NCI-H2171 treated with DMSO at 0.1 percent for 48 hours (cell line): ENCODE measurements at regions not wholly inside any gene's neighbourhood (a gene's known extent, or its start where the extent isn't known, plus 50 kb on each side); places are given as distances from the start of the nearest gene placed in this dataset.
"Not testable (repeated sequence)": the region's sequence is repeated elsewhere in the genome, so short reads cannot be mapped to it uniquely, and the experiment has no call there.

Experiments used
- DNase-seq: peaks from one replicate; lab custom pipeline; 2025; lab: John Stamatoyannopoulos, UW

DNA sequence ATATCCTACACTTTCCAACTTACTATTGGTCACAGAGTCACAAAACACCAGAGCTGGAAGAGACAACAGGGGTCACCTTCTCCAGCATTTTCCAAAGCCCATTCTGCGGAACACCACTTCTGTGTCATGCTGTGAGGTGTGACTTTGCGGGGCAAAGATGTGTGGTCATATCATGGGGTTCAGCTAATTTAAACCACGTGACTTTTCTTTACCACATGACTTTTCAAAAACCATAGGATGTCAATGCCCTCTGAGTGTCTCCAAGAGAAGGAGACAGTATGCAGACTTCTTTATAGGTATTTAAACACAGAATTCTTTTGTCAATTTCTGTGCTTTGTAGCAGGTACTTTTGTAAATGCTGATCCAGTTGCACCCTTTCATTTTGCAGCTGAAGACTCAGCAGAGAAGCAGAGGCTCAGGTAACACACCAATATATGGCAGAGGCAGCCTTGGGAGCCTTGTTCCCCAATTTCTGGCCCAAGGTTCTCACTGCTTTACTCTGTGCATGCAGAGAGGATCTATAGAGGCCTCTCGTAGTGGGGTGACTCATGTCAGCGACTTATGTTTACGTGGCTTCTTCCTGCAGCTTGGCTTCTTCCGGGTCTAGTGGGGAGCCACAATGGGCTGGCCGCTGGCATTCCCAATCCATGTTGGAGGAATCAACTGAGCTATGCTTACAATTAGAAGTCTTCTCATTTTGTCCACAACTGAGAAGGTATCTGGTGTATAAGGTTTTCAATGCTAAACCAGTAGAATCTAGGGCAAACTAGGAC is 104.0 kb upstream of the RHOBTB1 start:
- no peak for DNase-seq

DNA sequence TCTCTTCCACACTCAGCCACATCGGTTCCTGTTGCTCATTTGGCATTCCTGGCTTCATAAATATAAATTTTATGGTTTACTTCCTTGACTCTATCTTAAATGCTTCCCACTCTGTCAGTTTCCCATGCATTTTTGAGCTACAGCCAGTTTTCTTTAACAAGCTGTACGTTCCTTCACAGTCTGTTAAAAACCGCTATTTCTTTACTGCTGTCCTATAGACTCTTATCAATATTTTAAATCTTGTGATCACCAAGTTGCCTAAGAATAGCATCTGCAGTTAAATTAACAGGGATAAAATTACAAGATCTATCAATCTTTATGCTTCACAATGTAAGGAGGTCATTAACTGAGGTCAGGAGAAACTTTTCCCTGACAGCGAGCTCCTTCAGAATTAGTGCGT is 103.1 kb upstream of the RHOBTB1 start:
- DNase-seq = no peak

DNA sequence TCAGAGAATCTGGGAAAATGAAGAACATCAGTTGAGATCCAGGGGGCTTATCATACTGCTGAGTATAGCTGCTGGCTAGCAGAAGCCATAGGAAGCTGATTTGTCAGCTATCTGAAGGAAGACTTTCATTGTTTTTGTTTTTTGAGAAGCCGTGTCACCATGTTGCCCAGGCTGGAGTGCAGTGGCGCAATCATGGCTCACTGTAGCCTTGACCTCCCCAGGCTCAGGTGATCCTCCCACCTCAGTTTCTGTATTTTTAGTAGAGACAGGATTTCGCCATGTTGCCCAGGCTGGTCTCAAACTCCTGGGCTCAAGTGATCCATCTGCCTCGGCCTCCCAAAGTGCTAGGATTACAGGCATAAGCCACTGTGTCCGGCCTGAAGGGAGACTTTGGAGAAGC is 101.5 kb upstream of the RHOBTB1 start:
- not testable (repeated sequence) for DNase-seq

DNA sequence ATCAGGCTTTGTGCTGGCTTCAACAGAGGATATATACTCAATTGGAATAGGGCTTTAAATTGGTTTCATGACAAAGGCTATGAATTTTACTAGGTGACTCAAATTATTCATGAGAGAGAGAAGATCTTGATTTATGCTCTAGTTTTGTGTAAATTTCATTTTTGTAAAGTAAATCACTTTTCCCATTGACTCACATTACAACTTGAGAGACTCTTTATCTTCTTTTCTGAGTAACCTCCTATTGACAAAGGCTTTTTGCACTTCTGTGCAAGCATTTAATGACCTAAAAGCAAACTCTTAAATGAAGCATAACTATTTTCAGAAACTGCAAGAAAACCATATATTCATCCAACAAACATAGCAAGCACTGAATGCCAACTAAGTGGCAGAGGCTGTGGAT is 98.5 kb upstream of the RHOBTB1 start:
- DNase-seq = no peak

DNA sequence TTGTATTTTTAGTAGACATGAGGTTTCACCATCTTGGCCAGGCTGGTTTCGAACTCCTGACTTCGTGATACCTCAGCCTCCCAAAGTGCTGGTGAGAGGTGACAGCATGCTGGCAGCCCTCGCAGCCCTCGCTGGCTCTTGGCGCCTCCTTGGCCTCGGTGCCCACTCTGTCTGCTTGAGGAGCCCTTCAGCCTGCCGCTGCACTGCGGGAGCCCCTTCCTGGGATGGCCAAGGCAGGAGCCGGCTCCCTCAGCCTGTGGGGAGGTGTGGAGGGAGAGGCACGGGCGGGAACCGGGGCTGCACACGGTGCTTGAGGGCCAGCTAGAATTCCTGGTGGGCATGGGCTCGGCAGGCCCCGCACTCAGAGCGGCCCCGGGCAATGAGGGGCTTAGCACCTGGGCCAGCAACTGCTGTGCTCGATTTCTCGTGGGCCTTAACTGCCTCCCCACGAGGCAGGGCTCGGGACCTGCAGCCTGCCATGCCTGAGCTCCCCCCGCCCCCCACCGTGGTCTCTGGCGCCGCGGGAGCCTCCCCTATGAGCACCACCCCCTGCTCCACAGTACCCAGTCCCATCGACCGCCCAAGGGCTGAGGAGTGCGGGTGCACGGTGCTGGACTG is 96.5 kb upstream of the RHOBTB1 start:
- DNase-seq = no peak

DNA sequence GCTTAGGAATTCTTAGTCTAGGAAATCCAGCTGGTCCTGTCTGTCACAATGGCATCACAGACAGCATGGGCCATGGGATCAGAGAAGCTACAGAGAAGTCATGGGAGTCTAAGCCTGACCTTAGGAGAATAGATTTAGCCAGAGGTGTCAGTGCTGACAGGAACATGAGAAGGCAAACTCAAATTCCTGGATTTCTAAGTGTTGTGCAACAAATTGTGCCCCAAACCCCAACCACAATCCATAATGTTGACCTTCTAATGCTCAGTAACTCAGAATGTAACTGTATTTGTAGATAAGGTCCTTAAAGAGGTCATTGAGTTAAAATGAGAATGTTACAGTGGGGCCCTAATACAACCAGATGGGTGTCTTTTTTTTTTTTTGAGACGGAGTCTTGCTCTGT is 95.9 kb upstream of the RHOBTB1 start:
- no peak for DNase-seq

DNA sequence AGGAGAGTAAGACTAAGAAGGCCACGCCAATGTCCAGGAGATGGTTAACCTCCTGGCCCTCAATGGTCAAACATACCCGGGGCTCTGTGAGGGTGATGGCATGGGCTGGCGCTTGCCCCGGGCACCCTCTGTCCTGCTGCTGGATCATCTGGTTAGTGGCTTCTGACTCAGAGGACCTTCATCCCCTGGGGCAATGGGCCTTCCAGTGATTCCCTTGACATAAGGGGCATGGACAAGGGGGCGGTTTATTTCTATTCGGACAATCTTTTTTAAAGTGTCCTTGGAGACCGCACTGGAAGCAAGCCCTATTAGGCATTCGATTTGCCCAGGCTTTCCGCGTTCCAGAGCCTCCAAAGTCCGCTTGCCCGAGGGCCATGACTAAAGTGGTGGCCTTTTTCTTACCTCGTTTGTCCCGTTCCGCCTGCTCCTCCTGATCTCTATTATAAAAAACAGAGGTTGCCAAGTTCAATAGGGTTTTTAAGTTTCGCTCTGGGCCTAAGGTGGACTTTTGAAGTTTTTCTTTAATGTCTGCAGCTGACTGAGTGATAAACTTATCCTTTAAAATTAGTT is 93.4 kb upstream of the RHOBTB1 start:
- not testable (repeated sequence) for DNase-seq

DNA sequence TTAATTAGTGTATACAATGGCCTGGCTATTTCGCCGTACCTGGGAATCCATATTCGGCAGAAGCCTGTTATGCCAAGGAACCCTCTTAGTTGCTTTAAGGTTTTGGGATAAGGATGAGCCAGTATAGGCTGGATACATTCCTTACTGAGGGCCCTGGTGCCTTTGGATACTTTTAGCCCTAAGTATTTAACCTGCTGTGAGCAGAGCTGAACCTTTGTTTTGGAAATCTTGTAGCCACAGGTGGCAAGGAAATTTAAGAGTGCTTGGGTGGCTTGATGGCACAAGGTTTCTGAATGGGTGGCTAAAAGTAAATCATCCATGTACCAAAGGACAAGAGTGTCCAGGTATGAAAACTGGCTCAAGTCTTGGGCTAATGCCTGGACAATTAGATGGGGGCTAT is 92.2 kb upstream of the RHOBTB1 start:
- not testable (repeated sequence) for DNase-seq

DNA sequence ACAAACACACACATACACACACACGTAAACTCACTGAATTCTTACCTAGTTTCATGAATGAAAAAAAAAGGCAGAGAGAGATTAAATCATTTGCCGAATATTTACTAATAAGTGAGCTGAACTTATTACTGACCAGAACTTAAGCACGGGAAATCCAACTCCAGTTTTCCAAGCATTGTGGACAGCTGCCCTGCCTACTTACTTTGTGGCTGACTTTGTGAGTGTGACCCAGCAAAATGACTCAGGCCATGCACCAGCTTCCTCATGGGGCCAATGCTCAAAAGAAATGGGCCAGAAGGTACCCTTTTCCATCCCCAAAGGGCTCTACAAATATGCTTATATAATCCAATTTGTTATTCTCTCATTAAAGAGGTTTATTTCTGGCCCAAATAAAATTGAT is 87.4 kb upstream of the RHOBTB1 start:
- no peak for DNase-seq

DNA sequence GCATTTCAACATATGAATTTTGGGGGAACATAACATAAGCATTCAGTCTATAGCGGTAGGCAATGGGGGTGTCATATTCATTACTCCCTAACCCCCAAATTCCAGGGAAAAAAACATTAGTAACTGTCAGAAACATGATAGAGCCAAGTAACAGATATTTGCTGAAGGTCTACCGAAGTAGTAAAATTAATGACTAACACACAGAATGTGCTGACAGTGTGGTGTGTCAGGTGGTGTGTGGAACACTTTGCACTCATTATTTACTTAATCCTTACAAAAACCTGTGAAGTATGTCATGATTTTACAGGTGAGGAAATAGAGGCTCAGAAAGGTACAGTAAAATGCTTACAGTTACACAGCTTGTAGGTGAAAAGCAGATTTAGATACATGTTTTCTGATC is 85.4 kb upstream of the RHOBTB1 start:
- no peak for DNase-seq

DNA sequence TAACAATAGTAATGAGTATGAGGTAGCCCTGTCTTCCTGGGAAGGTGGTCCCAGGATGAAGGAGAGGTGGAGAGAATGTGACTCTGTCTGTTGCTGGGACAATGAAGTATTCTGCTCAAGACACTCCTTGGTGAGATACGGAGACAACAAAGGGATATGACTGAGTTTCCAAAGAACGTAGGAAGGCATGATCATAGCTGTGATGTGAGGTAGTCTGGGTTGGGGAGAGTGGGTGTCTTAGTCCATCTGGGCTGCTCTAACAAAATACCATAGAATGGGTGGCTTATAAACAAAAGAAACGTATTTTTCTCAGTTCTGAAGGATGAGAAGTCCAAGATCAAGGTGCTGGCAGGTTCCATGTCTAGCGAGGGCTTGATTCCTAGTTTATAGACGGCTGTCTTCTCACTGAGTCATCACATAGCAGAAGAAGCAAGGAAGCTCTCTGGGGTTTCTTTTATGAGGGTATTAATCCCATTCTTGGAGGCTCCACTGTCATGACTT is 84.9 kb upstream of the RHOBTB1 start:
- no peak for DNase-seq

DNA sequence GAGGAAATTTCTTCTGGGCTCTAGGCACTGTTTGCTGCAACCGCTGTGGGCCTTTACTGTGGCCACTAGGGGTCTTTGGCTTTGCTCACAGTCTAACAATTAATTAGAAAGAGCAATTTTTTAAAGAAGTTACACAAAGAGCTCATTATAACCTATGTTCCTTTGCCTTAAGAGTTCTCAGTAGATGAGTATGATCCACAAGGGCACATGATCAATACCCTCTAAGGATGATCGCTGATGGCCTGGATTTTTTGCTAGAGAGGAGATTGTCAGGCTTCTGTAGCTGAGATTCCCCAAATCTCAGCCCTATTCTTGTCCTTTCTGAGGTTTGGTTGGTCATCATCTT is 80.8 kb upstream of the RHOBTB1 start:
- DNase-seq = no peak

DNA sequence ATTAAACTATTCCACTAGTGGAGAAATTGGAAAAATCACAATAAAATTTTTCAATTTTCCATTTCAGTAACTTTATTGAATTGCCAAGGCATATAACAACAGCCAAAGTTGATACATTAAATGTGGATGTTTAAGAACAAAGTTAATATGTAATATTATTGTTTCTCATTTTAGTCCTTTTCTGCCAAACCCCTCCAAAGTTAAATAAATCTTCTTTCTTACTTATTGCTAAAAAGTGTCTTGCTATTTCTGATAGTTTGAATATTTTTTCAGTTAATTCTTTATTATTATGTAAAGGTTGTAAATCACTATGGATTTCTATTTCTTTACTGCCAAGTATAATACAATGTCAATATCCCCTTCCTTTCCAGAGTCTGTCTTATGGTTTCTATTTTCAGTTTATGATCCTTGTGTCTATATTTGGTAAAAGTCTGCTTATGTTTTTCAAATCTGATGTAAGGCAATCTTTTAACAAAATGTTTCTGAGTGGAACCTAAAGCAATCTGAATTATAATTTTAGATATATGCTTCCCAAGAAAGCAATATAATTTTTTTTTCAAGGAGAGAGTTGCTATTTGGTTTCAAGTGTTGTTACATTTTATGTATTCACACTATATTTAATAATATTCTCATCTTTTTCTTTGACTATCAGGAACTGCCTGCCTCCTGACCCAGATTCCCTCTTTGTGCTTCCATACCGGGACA is 80.3 kb upstream of the RHOBTB1 start:
- no peak for DNase-seq

DNA sequence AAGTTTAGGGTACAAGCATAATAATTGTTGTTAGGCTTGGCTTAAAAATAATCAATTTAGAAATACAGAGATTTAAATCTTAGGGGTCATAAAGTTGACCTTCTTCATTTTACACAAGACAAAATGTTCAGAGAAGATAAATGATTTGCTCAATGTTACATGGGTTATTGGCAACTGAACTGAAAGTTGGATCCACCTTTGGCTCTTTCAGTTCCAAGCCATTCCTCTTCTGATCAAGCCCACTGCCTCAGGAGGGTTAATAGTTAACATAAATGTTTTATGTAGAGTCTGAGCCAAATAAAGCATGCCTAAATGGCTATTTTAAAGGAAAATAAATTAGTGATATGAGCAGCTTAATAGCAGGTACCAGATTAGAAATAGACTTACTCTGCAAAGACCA is 79.1 kb upstream of the RHOBTB1 start:
- DNase-seq = no peak

DNA sequence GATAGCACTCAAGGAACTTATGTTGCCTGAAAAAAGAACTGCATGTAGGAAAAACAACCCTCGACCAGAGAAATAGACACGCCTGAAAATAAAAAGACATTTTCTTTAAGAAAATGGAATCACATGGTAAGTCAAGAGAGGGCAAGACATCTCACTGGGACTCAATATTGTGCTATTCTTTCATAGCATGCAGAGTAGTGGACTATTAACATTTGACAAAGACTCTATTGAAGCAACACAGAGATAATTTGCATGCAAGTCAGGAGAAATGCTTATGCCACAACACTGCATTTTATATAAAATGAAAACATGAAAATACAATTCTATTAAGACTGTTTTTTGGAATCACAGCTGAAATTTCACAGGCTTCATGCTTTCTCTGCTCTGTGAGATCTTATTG is 77.9 kb upstream of the RHOBTB1 start:
- DNase-seq = no peak

DNA sequence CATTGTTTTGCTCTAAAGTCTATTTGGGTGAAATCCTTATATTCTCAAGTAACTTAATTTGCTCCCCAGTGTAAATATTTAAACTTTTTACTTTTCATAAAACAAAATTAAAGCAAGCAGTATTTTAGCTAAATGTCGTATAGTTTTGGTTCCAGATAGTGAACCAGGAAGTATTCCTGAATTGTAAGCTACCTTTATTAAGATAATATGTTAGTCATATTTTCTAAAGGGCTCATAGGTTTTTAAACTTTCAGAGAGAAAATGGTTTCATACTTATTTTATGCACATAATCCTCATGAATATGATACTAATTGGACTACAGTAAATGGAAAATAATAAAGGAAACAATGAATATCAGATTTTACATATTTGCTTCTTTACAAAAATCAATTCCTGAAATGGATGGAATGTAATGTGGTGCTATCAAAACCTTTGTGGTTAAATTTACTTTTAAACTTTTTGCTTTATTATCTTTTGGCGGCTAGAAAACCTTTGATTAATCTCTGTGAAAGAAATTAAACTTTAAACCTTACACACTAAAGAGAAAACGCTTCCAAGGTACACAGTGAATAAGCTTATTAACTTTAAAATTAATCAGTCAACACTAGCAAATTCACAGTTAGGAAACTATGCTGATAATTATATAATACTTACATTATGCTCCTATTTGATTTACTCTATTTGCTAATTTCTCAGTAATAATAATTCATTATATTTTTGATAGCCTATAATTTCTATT is 76.6 kb upstream of the RHOBTB1 start:
- no peak for DNase-seq

DNA sequence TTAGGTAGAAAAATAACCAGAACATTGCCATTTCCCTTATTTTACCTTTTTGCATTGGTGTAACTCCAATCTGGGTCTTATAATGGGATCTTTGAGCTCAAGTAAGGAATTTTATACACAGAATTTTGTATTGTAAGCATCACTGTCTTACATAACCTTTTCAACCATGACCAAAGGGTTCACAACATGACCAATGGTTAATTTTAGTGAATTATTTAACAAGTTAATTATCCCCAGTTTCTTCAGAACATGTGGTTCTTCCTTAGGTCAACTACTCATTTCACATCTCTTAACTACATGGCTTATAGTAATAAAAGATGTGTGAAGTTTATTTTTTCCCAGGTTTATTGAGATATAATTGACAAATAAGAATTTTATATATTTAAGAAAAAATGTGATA is 74.2 kb upstream of the RHOBTB1 start:
- DNase-seq = no peak

DNA sequence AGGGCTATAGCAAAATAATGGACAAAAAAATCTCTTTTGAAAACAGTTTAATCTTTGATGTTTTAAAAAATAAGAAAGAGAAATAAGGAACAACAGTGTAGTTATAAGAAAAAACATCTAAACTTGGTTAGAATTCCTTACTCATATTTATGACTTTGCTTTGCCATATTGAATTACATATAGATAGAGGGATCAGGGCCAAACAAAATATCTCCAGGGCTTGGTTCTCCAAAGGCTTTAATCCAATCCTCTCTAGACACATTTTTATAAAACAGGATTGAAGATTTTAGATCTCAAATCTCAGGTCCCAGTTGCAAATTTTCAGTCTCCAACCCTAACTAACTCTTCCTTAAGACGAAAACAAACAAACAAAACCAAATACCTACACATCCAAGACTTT is 72.6 kb upstream of the RHOBTB1 start:
- DNase-seq = no peak

DNA sequence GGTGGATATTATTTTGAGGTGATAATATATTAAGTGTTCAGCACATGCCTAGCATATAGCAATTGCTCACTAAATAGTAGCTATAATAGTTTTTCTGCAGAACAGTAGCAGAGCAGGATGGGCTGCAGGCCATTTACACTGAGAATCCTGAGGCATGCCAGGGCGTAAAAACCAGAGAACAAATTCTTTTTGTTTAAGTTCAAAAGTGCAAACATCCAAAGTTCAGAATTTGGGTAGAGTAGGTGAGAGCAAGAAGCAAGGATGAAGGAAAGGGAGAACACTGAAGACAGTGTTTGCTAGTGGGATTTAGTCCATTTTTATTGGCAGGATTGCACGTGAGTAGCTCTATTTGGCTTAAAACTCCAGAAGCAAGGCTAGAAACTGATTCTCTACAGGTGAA is 72.0 kb upstream of the RHOBTB1 start:
- no peak for DNase-seq

DNA sequence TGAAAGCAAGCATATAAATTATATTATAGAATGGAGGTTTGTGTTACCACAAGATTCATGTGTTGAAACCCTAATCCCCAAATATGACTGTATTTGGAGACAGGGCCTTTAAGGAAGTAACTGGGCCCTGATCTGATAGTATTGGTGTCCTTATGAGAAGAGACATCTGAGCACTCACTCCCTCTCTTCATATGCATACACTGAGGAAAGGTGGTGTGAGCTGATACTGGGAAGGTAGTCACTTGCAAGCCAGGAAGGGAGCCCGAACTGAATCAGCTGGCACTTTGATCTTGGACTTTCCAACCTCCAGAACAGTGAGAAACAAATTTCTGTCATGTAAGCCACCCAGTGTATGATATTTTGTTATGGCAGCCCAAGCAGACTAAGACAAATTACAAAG is 66.9 kb upstream of the RHOBTB1 start:
- no peak for DNase-seq

DNA sequence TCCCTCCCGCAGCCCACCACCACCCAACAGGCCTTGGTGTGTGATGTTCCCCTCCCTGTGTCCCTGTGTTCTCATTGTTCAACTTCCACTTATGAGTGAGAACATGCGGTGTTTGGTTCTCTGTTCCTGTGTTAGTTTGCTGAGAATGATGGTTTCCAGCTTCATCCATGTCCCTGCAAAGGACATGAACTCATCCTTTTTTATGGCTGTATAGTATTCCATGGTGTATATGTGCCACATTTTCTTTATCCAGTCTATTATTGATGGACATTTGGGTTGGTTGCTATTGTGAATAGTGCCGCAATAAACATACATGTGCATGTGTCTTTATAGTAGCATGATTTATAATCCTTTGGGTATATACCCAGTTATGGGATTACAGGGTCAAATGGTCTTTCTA is 59.1 kb upstream of the RHOBTB1 start:
- DNase-seq = not testable (repeated sequence)

DNA sequence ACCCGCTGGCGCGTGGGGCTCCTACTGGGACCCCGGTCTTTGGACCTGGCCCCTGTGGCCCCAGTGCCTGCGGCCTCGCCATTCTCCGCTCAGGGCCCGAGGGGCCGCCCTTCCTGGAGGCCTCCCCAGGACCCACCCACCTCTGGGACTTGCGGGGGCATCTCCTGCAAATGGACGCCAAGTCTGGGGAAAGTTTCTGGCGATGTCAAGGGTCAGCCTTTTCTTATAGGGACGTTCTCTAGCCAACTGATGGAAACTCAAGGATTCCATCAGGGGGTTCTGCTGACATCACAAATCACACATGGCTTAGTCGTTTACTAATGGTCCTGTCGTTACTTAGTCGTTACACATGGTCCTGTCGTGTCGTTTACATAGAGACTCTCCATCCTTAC is 57.7 kb upstream of the RHOBTB1 start:
- no peak for DNase-seq
